ENCODE measurements at regions not wholly inside any gene's neighbourhood (a gene's known extent, or its start where the extent isn't known, plus 50 kb on each side); places are given as distances from the start of the nearest gene placed in this dataset.
"Not testable (repeated sequence)": the region's sequence is repeated elsewhere in the genome, so short reads cannot be mapped to it uniquely, and the experiment has no call there.

- Histone ChIP-seq H3K79me2 (ENCODE audit: insufficient read depth, low read length) (no peaks in the 10 kb centered on the region), H3K4me2 (ENCODE audit: insufficient read depth, low read length) (no peak overlapping the region), H3K27me3 (ENCODE audit: insufficient read depth, low read length, poor library complexity) (peaks cover 10% of the 10 kb centered on the region), H3K4me3 (ENCODE audit: low read depth in 1 of 2, low read length in 2 of 2) (no peak overlapping the region), H3K9me3 (ENCODE audit: insufficient read depth, low read length, severe bottlenecking) (no peaks in the 10 kb centered on the region), H3K4me1 (ENCODE audit: insufficient read depth, low read length) (no peaks in the 10 kb centered on the region), H4K20me1 (ENCODE audit: insufficient read depth, low read length) (no peaks in the 10 kb centered on the region), H3K9ac (ENCODE audit: low read depth, low read length) (no peak overlapping the region), H3K27ac (ENCODE audit: low read length) (no peak overlapping the region), H2AFZ (ENCODE audit: low read depth, low read length) (no peak overlapping the region), H3K36me3 (ENCODE audit: insufficient read depth, low read length) (no peaks in the 10 kb centered on the region)
- DNase-seq (no peak), ATAC-seq (ENCODE audit: insufficient read depth, low read depth) (no peak)
- TF ChIP-seq EZH2 (IDR thresholded peaks at IDR 0.05; ENCODE audit: borderline replicate concordance, low read depth, low read length, severe bottlenecking) = no peak
- TF ChIP-seq CTCF (IDR thresholded peaks at IDR 0.05; ENCODE audit: borderline replicate concordance, extremely low read depth, low read length, poor library complexity, severe bottlenecking) = no peak
Measured at GRCh38 chr2:95734976-95735890, 143.4 kb downstream of the TRIM43 start.

GRCh38 chr2:95738301-95738700 is 146.5 kb downstream of the TRIM43 start:
- Histone ChIP-seq H3K27me3 (ENCODE audit: insufficient read depth, low read length, poor library complexity) (peaks cover 10% of the 10 kb centered on the region), H3K4me2 (ENCODE audit: insufficient read depth, low read length) (no peak overlapping the region), H3K4me1 (ENCODE audit: insufficient read depth, low read length) (no peaks in the 10 kb centered on the region), H3K9ac (ENCODE audit: low read depth, low read length) (no peak overlapping the region), H3K4me3 (ENCODE audit: low read depth in 1 of 2, low read length in 2 of 2) (no peak overlapping the region), H2AFZ (ENCODE audit: low read depth, low read length) (no peak overlapping the region), H3K9me3 (ENCODE audit: insufficient read depth, low read length, severe bottlenecking) (no peaks in the 10 kb centered on the region), H3K36me3 (ENCODE audit: insufficient read depth, low read length) (no peaks in the 10 kb centered on the region), H3K79me2 (ENCODE audit: insufficient read depth, low read length) (no peaks in the 10 kb centered on the region), H4K20me1 (ENCODE audit: insufficient read depth, low read length) (no peaks in the 10 kb centered on the region), H3K27ac (ENCODE audit: low read length) (no peak overlapping the region)
- DNase-seq (no peak), ATAC-seq (ENCODE audit: insufficient read depth, low read depth) (no peak)
- TF ChIP-seq CTCF (IDR thresholded peaks at IDR 0.05; ENCODE audit: borderline replicate concordance, extremely low read depth, low read length, poor library complexity, severe bottlenecking) (no peak), EZH2 (IDR thresholded peaks at IDR 0.05; ENCODE audit: borderline replicate concordance, low read depth, low read length, severe bottlenecking) (no peak)

- H3K4me3 ChIP-seq (ENCODE audit: low read depth in 1 of 2, low read length in 2 of 2); DNase-seq; H3K36me3 ChIP-seq (ENCODE audit: insufficient read depth, low read length); H3K4me1 ChIP-seq (ENCODE audit: insufficient read depth, low read length); H2AFZ ChIP-seq (ENCODE audit: low read depth, low read length); H3K9me3 ChIP-seq (ENCODE audit: insufficient read depth, low read length, severe bottlenecking); H3K9ac ChIP-seq (ENCODE audit: low read depth, low read length); ATAC-seq (ENCODE audit: insufficient read depth, low read depth); H3K27ac ChIP-seq (ENCODE audit: low read length); H4K20me1 ChIP-seq (ENCODE audit: insufficient read depth, low read length); H3K79me2 ChIP-seq (ENCODE audit: insufficient read depth, low read length); H3K27me3 ChIP-seq (ENCODE audit: insufficient read depth, low read length, poor library complexity); H3K4me2 ChIP-seq (ENCODE audit: insufficient read depth, low read length): not testable (repeated sequence)
Measured at GRCh38 chr2:95752126-95752525, 160.3 kb downstream of the TRIM43 start.

GRCh38 chr2:95753812-95754211 is 162.0 kb downstream of the TRIM43 start:
- not testable (repeated sequence) for DNase-seq; H3K27me3 ChIP-seq (ENCODE audit: insufficient read depth, low read length, poor library complexity); H3K36me3 ChIP-seq (ENCODE audit: insufficient read depth, low read length); H3K79me2 ChIP-seq (ENCODE audit: insufficient read depth, low read length); H3K27ac ChIP-seq (ENCODE audit: low read length); H3K9ac ChIP-seq (ENCODE audit: low read depth, low read length); H3K4me1 ChIP-seq (ENCODE audit: insufficient read depth, low read length); H2AFZ ChIP-seq (ENCODE audit: low read depth, low read length); H3K4me3 ChIP-seq (ENCODE audit: low read depth in 1 of 2, low read length in 2 of 2); H3K9me3 ChIP-seq (ENCODE audit: insufficient read depth, low read length, severe bottlenecking); ATAC-seq (ENCODE audit: insufficient read depth, low read depth); H4K20me1 ChIP-seq (ENCODE audit: insufficient read depth, low read length); H3K4me2 ChIP-seq (ENCODE audit: insufficient read depth, low read length)

- not testable (repeated sequence) for H3K9ac ChIP-seq (ENCODE audit: low read depth, low read length); H3K36me3 ChIP-seq (ENCODE audit: insufficient read depth, low read length); H3K4me1 ChIP-seq (ENCODE audit: insufficient read depth, low read length); ATAC-seq (ENCODE audit: insufficient read depth, low read depth); H3K79me2 ChIP-seq (ENCODE audit: insufficient read depth, low read length); H3K9me3 ChIP-seq (ENCODE audit: insufficient read depth, low read length, severe bottlenecking); DNase-seq; H3K27me3 ChIP-seq (ENCODE audit: insufficient read depth, low read length, poor library complexity); H2AFZ ChIP-seq (ENCODE audit: low read depth, low read length); H3K4me3 ChIP-seq (ENCODE audit: low read depth in 1 of 2, low read length in 2 of 2); H3K27ac ChIP-seq (ENCODE audit: low read length); H3K4me2 ChIP-seq (ENCODE audit: insufficient read depth, low read length); H4K20me1 ChIP-seq (ENCODE audit: insufficient read depth, low read length)
Measured at GRCh38 chr2:95754213-95754612, 162.4 kb downstream of the TRIM43 start.

- H3K4me1 ChIP-seq (ENCODE audit: insufficient read depth, low read length); H2AFZ ChIP-seq (ENCODE audit: low read depth, low read length); DNase-seq; H3K9me3 ChIP-seq (ENCODE audit: insufficient read depth, low read length, severe bottlenecking); ATAC-seq (ENCODE audit: insufficient read depth, low read depth); H3K79me2 ChIP-seq (ENCODE audit: insufficient read depth, low read length); H3K4me2 ChIP-seq (ENCODE audit: insufficient read depth, low read length); H3K27ac ChIP-seq (ENCODE audit: low read length); H3K4me3 ChIP-seq (ENCODE audit: low read depth in 1 of 2, low read length in 2 of 2); H3K27me3 ChIP-seq (ENCODE audit: insufficient read depth, low read length, poor library complexity); H4K20me1 ChIP-seq (ENCODE audit: insufficient read depth, low read length); H3K9ac ChIP-seq (ENCODE audit: low read depth, low read length); H3K36me3 ChIP-seq (ENCODE audit: insufficient read depth, low read length): not testable (repeated sequence)
Measured at GRCh38 chr2:95754819-95755563, 163.2 kb downstream of the TRIM43 start.

Measured in DND-41 (cell line).